Ovary (tissue), 3 donors: ENCODE measurements at regions not wholly inside any gene's neighbourhood (a gene's known extent, or its start where the extent isn't known, plus 50 kb on each side); places are given as distances from the start of the nearest gene placed in this dataset.

ENCODE experiments used
- CTCF ChIP-seq, 3 donors: fragments of 450-650 bp in 2 of 3; fragments of 200-600 bp in 1 of 3; IDR thresholded peaks; one replicate each; pipeline versions ENCODE4 v1.5.1 to v1.8.0; 2016 to 2022; ENCODE audit warnings: antibody characterized with exemption in 3 of 3, mild to moderate bottlenecking in 1 of 3
- EP300 ChIP-seq: sonication (generic); formaldehyde crosslinking; IDR thresholded peaks from one replicate; pipeline ENCODE4 v1.6.1; 2017; ENCODE audit warnings: antibody characterized with exemption
- POLR2A ChIP-seq: fragments of 450-650 bp; IDR thresholded peaks from one replicate; pipeline ENCODE4 v1.6.1; 2017; ENCODE audit warnings: antibody characterized with exemption, mild to moderate bottlenecking, moderate library complexity
- donor health status: DM: no; HTN: no; CAD: no.

GRCh38 chr12:42770261-42770660 is 180.7 kb upstream of the PRICKLE1 start:
- TF ChIP-seq CTCF (IDR thresholded peaks at IDR 0.05) (no peak), POLR2A (no peak), EP300 (no peak)
